Small intestine (tissue), 7 donors: ENCODE measurements at regions not wholly inside any gene's neighbourhood (a gene's known extent, or its start where the extent isn't known, plus 50 kb on each side); places are given as distances from the start of the nearest gene placed in this dataset.
"Not testable (repeated sequence)": the region's sequence is repeated elsewhere in the genome, so short reads cannot be mapped to it uniquely, and the experiment has no call there.

Source experiments
- DNase-seq, 2 donors: peaks; one replicate each; pipeline versions ENCODE4 v3.0.0 to v3.0.0-alpha.2; 2013
- FAIRE-seq: peaks from 2 replicates; lab custom pipeline; 2012; peaks lifted over from hg19 to GRCh38; lab: Jason Lieb, UNC
- H3K27ac ChIP-seq, 3 donors: one replicate each; pipeline ENCODE4 v1.5.1; 2013; ENCODE audit warnings: low read length in 2 of 3, mild to moderate bottlenecking in 2 of 3, control low read depth in 1 of 3, inconsistent platforms in 1 of 3, low read depth in 1 of 3, moderate library complexity in 1 of 3
- H3K27me3 ChIP-seq, 3 donors: one replicate each; pipeline ENCODE4 v1.6.1; 2013; ENCODE audit warnings: low read length in 3 of 3, inconsistent platforms in 1 of 3; ENCODE audit not compliant: control insufficient read depth in 3 of 3, insufficient read depth in 3 of 3
- H3K36me3 ChIP-seq, 3 donors: one replicate each; pipeline ENCODE4 v1.6.1; 2013; ENCODE audit warnings: low read length in 3 of 3, inconsistent platforms in 1 of 3, low read depth in 1 of 3, mild to moderate bottlenecking in 1 of 3, moderate library complexity in 1 of 3; ENCODE audit not compliant: control insufficient read depth in 3 of 3, insufficient read depth in 2 of 3
- H3K4me1 ChIP-seq, 3 donors: one replicate each; pipeline ENCODE4 v1.6.1; 2013; ENCODE audit warnings: low read length in 2 of 3, inconsistent platforms in 1 of 3, low read depth in 1 of 3, mild to moderate bottlenecking in 1 of 3, moderate library complexity in 1 of 3; ENCODE audit not compliant: control insufficient read depth in 3 of 3, insufficient read depth in 2 of 3
- H3K4me3 ChIP-seq, 3 donors: one replicate each; pipeline ENCODE4 v1.5.1; 2013; ENCODE audit warnings: low read length in 3 of 3, control low read depth in 1 of 3, inconsistent platforms in 1 of 3, low read depth in 1 of 3, mild to moderate bottlenecking in 1 of 3, moderate library complexity in 1 of 3
- H3K9me3 ChIP-seq, 2 donors: one replicate each; pipeline ENCODE4 v1.6.1; 2013; ENCODE audit warnings: low read depth in 1 of 2, low read length in 1 of 2; ENCODE audit not compliant: control insufficient read depth in 2 of 2, insufficient read depth in 1 of 2
- WGBS, 3 donors: extraction: QIAGEN DNeasy Blood & Tissue Kit; methylation state at CpG; one replicate each; pipeline ENCODE4 v1.1.7; 2013; 5-methylcytosine and 5-hydroxymethylcytosine counted together
- donor health status: healthy with polysubstance abuse.
- donor health status: control.
- donor health status: control.
- donor health status: Bipolar disorder and iron deficiency.
- donor health status: healthy.

GRCh38 chr21:31521515-31521914, 138.0 kb upstream of the SOD1 start:
- DNase-seq (no peak), FAIRE-seq (no peak)
- H3K27me3 ChIP-seq, result no peaks in the 10 kb centered on the region
- H3K27ac ChIP-seq, result no peak overlapping the region
- no peaks in the 10 kb centered on the region for H3K36me3 ChIP-seq
- no peak overlapping the region for H3K4me3 ChIP-seq
- no peaks in the 10 kb centered on the region for H3K4me1 ChIP-seq
- WGBS, 3 donors, result 87 to 92% (median 89%) methylated on average over 3 of the region's 3 CpGs
- H3K9me3 ChIP-seq, result no peaks in the 10 kb centered on the region

DNA sequence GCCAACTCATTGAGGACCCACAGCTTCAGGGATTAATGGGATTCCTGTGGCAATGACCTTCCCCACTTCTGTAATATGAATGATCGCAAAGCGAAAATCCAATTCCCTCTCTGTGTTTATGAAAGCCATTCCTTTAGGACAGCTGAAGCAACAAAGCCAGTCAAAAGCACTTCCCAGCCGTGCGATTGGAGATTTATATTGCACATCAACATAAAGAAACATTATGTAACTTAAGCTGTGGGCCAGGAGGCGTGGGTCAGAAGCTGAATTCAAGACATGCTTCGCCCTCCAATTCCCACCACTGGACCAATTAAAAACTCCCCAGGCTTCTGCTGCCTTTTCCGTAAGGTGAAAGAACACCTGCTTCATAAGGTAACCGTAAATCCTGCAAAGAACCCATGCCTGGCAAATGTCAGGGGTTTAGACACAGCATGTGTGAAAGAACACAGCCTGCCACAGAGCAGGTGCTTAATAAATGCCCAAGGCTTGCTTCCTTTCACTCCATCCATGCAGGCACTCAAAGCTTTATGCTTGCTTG, 138.9 kb upstream of the SOD1 start:
- no peak for DNase-seq
- H3K27ac ChIP-seq, result no peak overlapping the region
- no peak for FAIRE-seq
- no peaks in the 10 kb centered on the region for H3K36me3 ChIP-seq
- WGBS, 3 donors, result 64 to 75% (median 70%) methylated on average over 8 of the region's 8 CpGs
- H3K27me3 ChIP-seq, result no peaks in the 10 kb centered on the region
- H3K9me3 ChIP-seq, result no peaks in the 10 kb centered on the region
- H3K4me3 ChIP-seq, result no peak overlapping the region
- H3K4me1 ChIP-seq, result no peaks in the 10 kb centered on the region

GRCh38 chr21:31518580-31518979, 140.9 kb upstream of the SOD1 start:
- FAIRE-seq, result no peak

DNA sequence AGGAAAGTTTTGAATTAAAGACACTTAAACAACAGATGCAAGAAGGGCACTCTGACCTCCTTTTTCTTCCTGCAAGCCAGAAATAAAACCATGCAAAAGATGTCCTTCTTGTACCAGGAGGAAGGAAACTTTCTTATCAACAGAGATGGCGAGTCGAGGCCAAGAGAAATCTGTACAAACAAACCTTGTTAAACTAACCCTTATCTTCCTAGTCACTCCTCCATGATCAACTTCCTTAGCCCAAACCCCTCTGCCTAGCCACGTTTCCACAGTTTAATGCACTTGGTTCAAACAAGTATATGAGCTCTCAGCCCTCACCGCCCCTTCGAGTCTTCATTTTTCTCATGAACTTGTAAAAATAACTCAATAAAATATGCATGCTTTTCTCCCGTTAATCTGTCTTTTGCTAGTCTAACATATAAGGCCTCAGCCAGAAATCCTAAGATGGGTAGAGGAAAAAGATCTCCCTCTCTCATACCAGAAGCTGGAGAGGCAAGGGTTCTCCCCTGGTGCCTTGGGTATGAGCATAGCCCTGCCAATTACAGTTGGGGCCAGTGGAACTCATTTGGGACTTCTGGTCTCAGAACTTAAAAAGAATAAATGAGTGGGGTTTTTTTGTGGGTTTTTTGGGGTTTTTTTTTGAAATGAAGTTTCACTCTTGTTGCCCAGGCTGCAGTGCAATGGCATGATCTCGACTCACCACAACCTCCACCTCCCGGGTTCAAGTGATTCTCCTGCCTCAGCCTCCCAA, 141.7 kb upstream of the SOD1 start:
- no peak for FAIRE-seq
- Histone ChIP-seq H3K4me3 (no peak overlapping the region), H3K36me3 (no peaks in the 10 kb centered on the region), H3K4me1 (no peaks in the 10 kb centered on the region), H3K27me3 (peaks cover 0 to 4% (median 0%) of the 10 kb centered on the region in 3 donors), H3K9me3 (no peaks in the 10 kb centered on the region), H3K27ac (no peak overlapping the region)
- no peak for DNase-seq
- WGBS, 3 donors, result 68 to 75% (median 70%) methylated on average over 8 of the region's 8 CpGs

More at GRCh38 chr21:31518580-31518979, 140.9 kb upstream of the SOD1 start:
- Histone ChIP-seq H3K4me1 (no peaks in the 10 kb centered on the region), H3K27me3 (peaks cover 0 to 4% (median 0%) of the 10 kb centered on the region in 3 donors), H3K4me3 (no peak overlapping the region), H3K27ac (no peak overlapping the region), H3K36me3 (no peaks in the 10 kb centered on the region), H3K9me3 (no peaks in the 10 kb centered on the region)
- DNase-seq, result no peak
- WGBS, 3 donors, result 89 to 92% (median 91%) methylated on average over 4 of the region's 4 CpGs

GRCh38 chr21:31515253-31515652, 144.2 kb upstream of the SOD1 start:
- Histone ChIP-seq H3K27ac (no peak overlapping the region), H3K27me3 (peaks cover 0 to 4% (median 0%) of the 10 kb centered on the region in 3 donors), H3K4me3 (no peak overlapping the region), H3K4me1 (no peaks in the 10 kb centered on the region), H3K9me3 (no peaks in the 10 kb centered on the region), H3K36me3 (no peaks in the 10 kb centered on the region)
- FAIRE-seq (no peak), DNase-seq (no peak)
- 76 to 86% (median 81%) methylated on average over 2 of the region's 2 CpGs for WGBS, 3 donors

GRCh38 chr21:31514598-31514997, 144.9 kb upstream of the SOD1 start:
- no peaks in the 10 kb centered on the region for H3K36me3 ChIP-seq
- H3K4me1 ChIP-seq, result no peaks in the 10 kb centered on the region
- H3K27me3 ChIP-seq, result peaks cover 0 to 4% (median 0%) of the 10 kb centered on the region in 3 donors
- H3K9me3 ChIP-seq, result no peaks in the 10 kb centered on the region
- no peak overlapping the region for H3K27ac ChIP-seq
- FAIRE-seq, result no peak
- DNase-seq, result peak; percentile 5 to 52
- H3K4me3 ChIP-seq, result no peak overlapping the region
- 10 to 52% (median 37%) methylated on average over 12 of the region's 12 CpGs for WGBS, 3 donors

DNA sequence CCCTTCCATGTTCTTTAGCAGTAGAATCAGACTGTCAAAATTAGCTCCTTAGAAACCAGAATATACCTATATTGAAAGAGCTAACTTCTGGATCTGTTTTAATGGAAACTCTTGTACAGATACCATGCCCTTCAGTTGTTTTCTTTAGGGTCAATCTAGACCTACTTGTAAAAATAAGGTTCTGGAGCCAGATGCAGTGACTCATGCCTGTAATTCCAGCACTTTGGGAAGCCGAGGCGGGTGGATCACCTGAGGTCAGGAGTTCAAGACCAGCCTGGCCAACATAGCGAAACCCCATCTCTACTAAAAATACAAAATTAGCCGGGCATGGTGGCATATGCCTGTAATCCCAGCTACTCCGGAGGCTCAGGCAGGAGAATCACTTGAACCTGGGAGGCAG, 146.0 kb upstream of the SOD1 start:
- H3K27ac ChIP-seq, H3K36me3 ChIP-seq, H3K4me3 ChIP-seq, H3K27me3 ChIP-seq, H3K9me3 ChIP-seq, DNase-seq, H3K4me1 ChIP-seq, FAIRE-seq: not testable (repeated sequence)
- WGBS, 3 donors, result 83 to 94% (median 90%) methylated on average over 5 of the region's 5 CpGs

DNA sequence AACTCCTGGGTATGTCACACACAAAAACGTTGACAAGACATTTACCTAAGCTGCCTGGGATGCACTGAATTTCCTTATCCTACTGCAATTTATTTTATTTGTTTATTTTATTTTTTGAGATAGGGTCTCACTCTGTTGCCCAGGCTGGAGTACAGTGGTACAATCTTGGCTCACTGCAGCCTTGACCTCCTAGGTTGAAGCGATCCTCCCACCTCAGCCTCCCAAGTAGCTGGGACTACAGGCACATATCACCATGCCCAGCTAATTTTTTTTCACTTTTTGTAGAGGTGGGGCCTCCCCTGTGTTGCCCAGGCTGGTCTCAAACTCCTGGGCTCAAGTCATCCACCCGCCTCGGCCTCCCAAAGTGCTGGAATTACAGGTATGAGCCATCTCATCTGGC, 147.5 kb upstream of the SOD1 start:
- H3K4me3 ChIP-seq, FAIRE-seq, H3K9me3 ChIP-seq, H3K4me1 ChIP-seq, H3K27me3 ChIP-seq, H3K36me3 ChIP-seq, DNase-seq, H3K27ac ChIP-seq: not testable (repeated sequence)
- 76 to 90% (median 89%) methylated on average over 4 of the region's 4 CpGs for WGBS, 3 donors
